DND-41 (cell line): ENCODE measurements at regions not wholly inside any gene's neighbourhood (a gene's known extent, or its start where the extent isn't known, plus 50 kb on each side); places are given as distances from the start of the nearest gene placed in this dataset.

Experiments
- EZH2 ChIP-seq: IDR thresholded peaks from 3 replicates; pipeline ENCODE4 v1.6.1; 2012; ENCODE audit warnings: borderline replicate concordance, low read depth, mild to moderate bottlenecking, moderate library complexity, low read length, inconsistent platforms; ENCODE audit not compliant: severe bottlenecking
- TF ChIP-seq, protein P1 (sequence below): IDR thresholded peaks from 2 replicates; pipeline ENCODE4 v1.5.1; 2012; ENCODE audit warnings: borderline replicate concordance, low read length, moderate library complexity, mild to moderate bottlenecking; ENCODE audit not compliant: poor library complexity, severe bottlenecking; ENCODE audit errors: extremely low read depth

DNA sequence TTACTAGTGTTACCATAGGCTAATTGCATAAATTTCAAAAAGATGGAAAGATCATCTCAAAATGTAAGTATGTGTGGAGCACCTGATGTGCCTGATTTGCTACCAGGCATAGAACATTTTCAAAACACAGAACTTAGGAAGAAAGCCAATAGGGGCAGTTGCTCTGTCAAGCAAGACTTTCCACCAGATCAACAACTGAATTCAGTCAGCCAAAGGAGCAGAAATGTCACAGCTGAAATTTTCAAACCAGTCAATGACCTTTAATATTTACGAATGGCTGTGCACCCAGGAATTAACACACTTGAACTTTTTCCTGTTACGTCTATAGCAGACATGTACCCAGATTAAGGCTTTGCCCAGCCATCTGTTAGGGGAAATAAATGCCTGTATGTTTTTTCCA is 452.8 kb upstream of the PTGER4 start:
- TF ChIP-seq, protein P1, sequence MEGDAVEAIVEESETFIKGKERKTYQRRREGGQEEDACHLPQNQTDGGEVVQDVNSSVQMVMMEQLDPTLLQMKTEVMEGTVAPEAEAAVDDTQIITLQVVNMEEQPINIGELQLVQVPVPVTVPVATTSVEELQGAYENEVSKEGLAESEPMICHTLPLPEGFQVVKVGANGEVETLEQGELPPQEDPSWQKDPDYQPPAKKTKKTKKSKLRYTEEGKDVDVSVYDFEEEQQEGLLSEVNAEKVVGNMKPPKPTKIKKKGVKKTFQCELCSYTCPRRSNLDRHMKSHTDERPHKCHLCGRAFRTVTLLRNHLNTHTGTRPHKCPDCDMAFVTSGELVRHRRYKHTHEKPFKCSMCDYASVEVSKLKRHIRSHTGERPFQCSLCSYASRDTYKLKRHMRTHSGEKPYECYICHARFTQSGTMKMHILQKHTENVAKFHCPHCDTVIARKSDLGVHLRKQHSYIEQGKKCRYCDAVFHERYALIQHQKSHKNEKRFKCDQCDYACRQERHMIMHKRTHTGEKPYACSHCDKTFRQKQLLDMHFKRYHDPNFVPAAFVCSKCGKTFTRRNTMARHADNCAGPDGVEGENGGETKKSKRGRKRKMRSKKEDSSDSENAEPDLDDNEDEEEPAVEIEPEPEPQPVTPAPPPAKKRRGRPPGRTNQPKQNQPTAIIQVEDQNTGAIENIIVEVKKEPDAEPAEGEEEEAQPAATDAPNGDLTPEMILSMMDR = no peak
- TF ChIP-seq EZH2 = no peak
